Endothelial cell of umbilical vein (primary cell): ENCODE measurements at regions not wholly inside any gene's neighbourhood (a gene's known extent, or its start where the extent isn't known, plus 50 kb on each side); places are given as distances from the start of the nearest gene placed in this dataset.
A peak's percentile ranks its signal among the peaks of the same experiment; 100 is the strongest.

Experiments
- EZH2 ChIP-seq: IDR thresholded peaks from 2 replicates; pipeline ENCODE4 v1.6.1; 2012; ENCODE audit warnings: borderline replicate concordance, low read depth, mild to moderate bottlenecking, moderate library complexity, low read length, inconsistent platforms; ENCODE audit not compliant: severe bottlenecking
- FOS ChIP-seq: IDR thresholded peaks from 2 replicates; pipeline ENCODE4 v1.6.1; 2011; ENCODE audit warnings: mild to moderate bottlenecking, low read length, moderate library complexity, borderline replicate concordance; ENCODE audit not compliant: insufficient read depth
- GATA2 ChIP-seq: IDR thresholded peaks from 2 replicates; pipeline ENCODE4 v1.7.0; 2011; ENCODE audit warnings: low read depth, mild to moderate bottlenecking, moderate library complexity, mixed read lengths, low read length; ENCODE audit not compliant: insufficient read length, insufficient read depth
- JUN ChIP-seq: IDR thresholded peaks from 2 replicates; pipeline ENCODE4 v1.6.1; 2011; ENCODE audit warnings: borderline replicate concordance, low read depth; ENCODE audit not compliant: insufficient read length, insufficient read depth
- MYC ChIP-seq: IDR thresholded peaks from one replicate; pipeline ENCODE4 v1.6.1; 2011; ENCODE audit warnings: mild to moderate bottlenecking, low read depth, low read length
- POLR2A ChIP-seq: IDR thresholded peaks from 2 replicates; pipeline ENCODE4 v1.6.1; 2012; ENCODE audit warnings: low read depth, mild to moderate bottlenecking, control low read depth, low read length
- POLR2AphosphoS5 ChIP-seq: IDR thresholded peaks from 2 replicates; pipeline ENCODE4 v1.6.1; 2012; ENCODE audit warnings: low read depth, mild to moderate bottlenecking, control low read depth, low read length, moderate library complexity; ENCODE audit not compliant: insufficient read depth
- TF ChIP-seq, protein P1 (sequence below), 2 donors: IDR thresholded peaks; 1 replicate in 1 of 2; 2 replicates in 1 of 2; pipeline ENCODE4 v1.5.1; 2011; ENCODE audit warnings: low read length in 2 of 2, mild to moderate bottlenecking in 2 of 2, moderate library complexity in 2 of 2, control low read depth in 1 of 2, inconsistent platforms in 1 of 2, low read depth in 1 of 2; ENCODE audit not compliant: insufficient read depth in 1 of 2; ENCODE audit errors: extremely low read depth in 1 of 2
- TF ChIP-seq, protein P2 (sequence below): IDR thresholded peaks from 2 replicates; pipeline ENCODE4 v1.6.1; 2011; ENCODE audit not compliant: insufficient read depth, insufficient read length

DNA sequence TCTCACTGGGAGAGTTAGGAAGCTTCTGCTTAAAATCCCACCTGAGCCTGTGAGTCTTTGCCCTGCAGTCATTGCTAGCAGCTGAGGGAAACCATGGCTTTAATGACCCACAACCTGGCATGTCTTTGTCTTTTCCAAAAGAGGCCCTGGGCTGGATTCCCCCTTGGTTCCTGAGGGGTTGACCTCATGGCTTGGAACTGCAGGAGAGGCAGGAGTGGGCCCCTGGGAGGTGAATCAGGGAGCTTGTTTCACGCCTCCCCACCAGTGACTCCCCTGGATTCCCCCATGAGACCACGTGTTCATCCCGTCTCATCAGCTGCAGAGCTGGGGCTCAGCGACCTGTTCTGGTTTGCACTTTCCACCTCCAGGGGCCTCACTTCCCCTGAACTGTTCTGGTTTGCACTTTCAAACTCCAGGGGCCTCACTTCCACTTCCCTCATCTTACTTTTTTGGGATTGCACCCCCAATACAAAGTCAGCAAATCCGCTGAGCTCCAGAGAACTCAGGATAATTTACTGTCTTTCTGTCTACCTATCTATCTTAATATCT, 58.5 kb upstream of the TMEM18 start:
- TF ChIP-seq POLR2A (no peak), EZH2 (no peak), FOS (no peak), MYC (no peak), JUN (no peak), POLR2AphosphoS5 (no peak), GATA2 (no peak)
- TF ChIP-seq, protein P1, sequence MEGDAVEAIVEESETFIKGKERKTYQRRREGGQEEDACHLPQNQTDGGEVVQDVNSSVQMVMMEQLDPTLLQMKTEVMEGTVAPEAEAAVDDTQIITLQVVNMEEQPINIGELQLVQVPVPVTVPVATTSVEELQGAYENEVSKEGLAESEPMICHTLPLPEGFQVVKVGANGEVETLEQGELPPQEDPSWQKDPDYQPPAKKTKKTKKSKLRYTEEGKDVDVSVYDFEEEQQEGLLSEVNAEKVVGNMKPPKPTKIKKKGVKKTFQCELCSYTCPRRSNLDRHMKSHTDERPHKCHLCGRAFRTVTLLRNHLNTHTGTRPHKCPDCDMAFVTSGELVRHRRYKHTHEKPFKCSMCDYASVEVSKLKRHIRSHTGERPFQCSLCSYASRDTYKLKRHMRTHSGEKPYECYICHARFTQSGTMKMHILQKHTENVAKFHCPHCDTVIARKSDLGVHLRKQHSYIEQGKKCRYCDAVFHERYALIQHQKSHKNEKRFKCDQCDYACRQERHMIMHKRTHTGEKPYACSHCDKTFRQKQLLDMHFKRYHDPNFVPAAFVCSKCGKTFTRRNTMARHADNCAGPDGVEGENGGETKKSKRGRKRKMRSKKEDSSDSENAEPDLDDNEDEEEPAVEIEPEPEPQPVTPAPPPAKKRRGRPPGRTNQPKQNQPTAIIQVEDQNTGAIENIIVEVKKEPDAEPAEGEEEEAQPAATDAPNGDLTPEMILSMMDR (IDR thresholded peaks at IDR 0.05; ENCODE audit: extremely low read depth in 1 of 2, insufficient read depth in 1 of 2, low read depth in 1 of 2, low read length in 2 of 2), result no peak
- TF ChIP-seq, protein P2, sequence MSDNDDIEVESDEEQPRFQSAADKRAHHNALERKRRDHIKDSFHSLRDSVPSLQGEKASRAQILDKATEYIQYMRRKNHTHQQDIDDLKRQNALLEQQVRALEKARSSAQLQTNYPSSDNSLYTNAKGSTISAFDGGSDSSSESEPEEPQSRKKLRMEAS, result peak; percentile 32
